Hepatocyte (in vitro differentiated cells): ENCODE measurements at regions not wholly inside any gene's neighbourhood (a gene's known extent, or its start where the extent isn't known, plus 50 kb on each side); places are given as distances from the start of the nearest gene placed in this dataset.

ENCODE experiments used
- CTCF ChIP-seq: fragments of 200-600 bp; sonication (generic); IDR thresholded peaks from 2 replicates; pipeline ENCODE4 v1.5.1; 2016; ENCODE audit warnings: antibody characterized with exemption, mild to moderate bottlenecking; ENCODE audit not compliant: poor library complexity
- EZH2 ChIP-seq: fragments of 200-600 bp; sonication (generic); IDR thresholded peaks from 2 replicates; pipeline ENCODE4 v1.6.1; 2016; ENCODE audit warnings: antibody characterized with exemption, mild to moderate bottlenecking, borderline replicate concordance

- no peak for TF ChIP-seq CTCF
- no peak for TF ChIP-seq EZH2
Observed at GRCh38 chr20:11797156-11797555, 120.5 kb upstream of the BTBD3 start.
